IPS-15b (cell line): ENCODE measurements at regions not wholly inside any gene's neighbourhood (a gene's known extent, or its start where the extent isn't known, plus 50 kb on each side); places are given as distances from the start of the nearest gene placed in this dataset.
A peak's percentile ranks its signal among the peaks of the same experiment; 100 is the strongest.
"Not testable (repeated sequence)": the region's sequence is repeated elsewhere in the genome, so short reads cannot be mapped to it uniquely, and the experiment has no call there.

ENCODE experiments used
- H3K27me3 ChIP-seq: one replicate; pipeline ENCODE4 v1.6.1; 2013; ENCODE audit warnings: low read length; ENCODE audit not compliant: control insufficient read depth, insufficient read depth
- H3K36me3 ChIP-seq: one replicate; pipeline ENCODE4 v1.6.1; 2013; ENCODE audit warnings: low read length; ENCODE audit not compliant: control insufficient read depth, insufficient read depth
- H3K4me1 ChIP-seq: one replicate; pipeline ENCODE4 v1.6.1; 2013; ENCODE audit warnings: mild to moderate bottlenecking, low read length; ENCODE audit not compliant: control insufficient read depth, insufficient read depth
- H3K4me3 ChIP-seq: one replicate; pipeline ENCODE4 v1.5.1; 2013; ENCODE audit warnings: low read depth, low read length
- H3K9ac ChIP-seq: one replicate; pipeline ENCODE4 v1.6.1; 2013; ENCODE audit warnings: low read depth, mild to moderate bottlenecking, low read length
- H3K9me3 ChIP-seq: one replicate; pipeline ENCODE4 v1.6.1; 2013; ENCODE audit warnings: mild to moderate bottlenecking, low read length; ENCODE audit not compliant: control insufficient read depth, insufficient read depth

DNA sequence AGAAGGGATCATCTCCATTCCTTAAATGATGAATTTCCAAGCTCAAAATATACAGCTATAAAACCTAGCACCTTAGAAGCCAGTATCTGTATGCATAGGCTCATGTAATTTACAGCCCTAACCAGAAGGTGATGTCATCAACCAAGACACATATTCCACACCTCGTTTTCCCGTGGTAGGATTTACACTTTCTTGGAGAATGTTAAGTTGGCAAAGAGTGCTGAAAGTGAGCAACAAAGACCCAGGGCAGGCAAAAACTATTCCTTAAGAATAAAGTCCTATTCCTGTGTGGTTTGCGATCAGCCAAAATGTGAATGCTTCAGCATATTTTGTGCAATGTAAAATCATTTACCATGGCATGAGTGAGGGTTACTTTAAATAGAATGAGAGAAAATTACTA, 247.1 kb downstream of the OSR1 start:
- H3K36me3 ChIP-seq, result no peaks in the 10 kb centered on the region
- H3K4me3 ChIP-seq, result no peak overlapping the region
- H3K4me1 ChIP-seq, result no peaks in the 10 kb centered on the region
- H3K27me3 ChIP-seq, result no peaks in the 10 kb centered on the region
- no peak overlapping the region for H3K9ac ChIP-seq
- no peaks in the 10 kb centered on the region for H3K9me3 ChIP-seq

DNA sequence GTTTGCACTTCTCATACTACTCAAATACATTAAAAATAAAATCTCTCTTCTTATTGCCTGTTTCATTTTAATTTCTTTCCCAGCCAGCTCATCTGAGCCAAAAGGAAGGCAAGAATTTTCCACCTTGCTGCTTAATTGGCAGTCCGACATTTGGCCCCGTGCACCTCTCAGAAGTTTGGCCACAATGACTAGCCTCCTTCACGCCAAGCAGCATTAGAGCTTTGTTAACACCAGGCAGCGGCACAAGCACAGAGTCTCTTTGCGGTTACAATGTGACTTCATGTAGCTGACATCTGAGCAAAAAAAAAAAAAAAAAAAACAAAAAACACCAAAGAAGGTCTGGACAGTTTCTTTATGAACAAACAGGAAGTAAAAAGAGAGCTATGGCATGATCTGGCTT, 248.9 kb downstream of the OSR1 start:
- no peaks in the 10 kb centered on the region for H3K36me3 ChIP-seq
- H3K27me3 ChIP-seq, result no peaks in the 10 kb centered on the region
- no peaks in the 10 kb centered on the region for H3K4me1 ChIP-seq
- H3K9me3 ChIP-seq, result no peaks in the 10 kb centered on the region
- H3K4me3 ChIP-seq, result no peak overlapping the region
- H3K9ac ChIP-seq, result no peak overlapping the region

DNA sequence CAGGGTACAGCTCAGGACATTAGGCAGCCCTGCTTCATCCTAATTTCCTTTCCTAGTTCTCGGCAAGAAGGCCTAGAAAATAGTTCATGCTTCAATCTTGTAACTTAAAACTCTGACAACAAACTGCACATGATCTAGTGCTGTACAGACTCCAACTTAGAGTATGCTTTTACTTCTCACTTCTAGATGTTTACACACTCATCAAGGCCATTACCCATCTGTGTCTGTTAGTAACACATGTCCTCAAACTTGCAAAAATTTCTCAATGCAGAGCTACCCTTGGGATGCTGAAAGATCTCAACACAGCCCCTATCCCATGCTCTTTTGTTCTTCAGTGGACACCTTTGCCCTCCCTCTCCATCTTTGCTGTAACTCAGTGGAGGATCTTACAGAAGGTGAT, 252.0 kb downstream of the OSR1 start:
- H3K27me3 ChIP-seq, result no peaks in the 10 kb centered on the region
- no peak overlapping the region for H3K4me3 ChIP-seq
- H3K4me1 ChIP-seq, result no peaks in the 10 kb centered on the region
- H3K9me3 ChIP-seq, result no peaks in the 10 kb centered on the region
- H3K36me3 ChIP-seq, result no peaks in the 10 kb centered on the region
- no peak overlapping the region for H3K9ac ChIP-seq

DNA sequence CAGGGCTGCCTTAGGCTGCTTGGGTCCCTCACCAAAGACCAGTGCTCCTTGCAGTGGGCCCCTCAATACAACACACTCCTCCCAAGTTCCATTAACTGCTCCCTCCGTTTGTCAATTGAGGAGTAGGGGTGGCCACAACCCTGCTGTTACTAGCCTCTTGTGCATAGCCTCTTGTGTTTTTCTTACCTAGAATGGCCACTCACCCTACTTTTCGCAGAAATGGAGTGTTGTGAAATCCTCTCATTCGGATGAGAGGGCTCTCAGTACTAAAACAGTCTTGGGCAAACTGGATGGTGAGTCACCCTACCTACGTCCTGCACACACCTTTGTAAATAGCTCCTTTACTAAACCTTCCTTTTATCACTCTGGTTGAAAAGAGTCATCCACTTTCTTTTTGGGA, 253.9 kb downstream of the OSR1 start:
- Histone ChIP-seq H3K27me3 (no peaks in the 10 kb centered on the region), H3K9me3 (no peaks in the 10 kb centered on the region), H3K4me3 (no peak overlapping the region), H3K36me3 (no peaks in the 10 kb centered on the region), H3K9ac (no peak overlapping the region), H3K4me1 (no peaks in the 10 kb centered on the region)

DNA sequence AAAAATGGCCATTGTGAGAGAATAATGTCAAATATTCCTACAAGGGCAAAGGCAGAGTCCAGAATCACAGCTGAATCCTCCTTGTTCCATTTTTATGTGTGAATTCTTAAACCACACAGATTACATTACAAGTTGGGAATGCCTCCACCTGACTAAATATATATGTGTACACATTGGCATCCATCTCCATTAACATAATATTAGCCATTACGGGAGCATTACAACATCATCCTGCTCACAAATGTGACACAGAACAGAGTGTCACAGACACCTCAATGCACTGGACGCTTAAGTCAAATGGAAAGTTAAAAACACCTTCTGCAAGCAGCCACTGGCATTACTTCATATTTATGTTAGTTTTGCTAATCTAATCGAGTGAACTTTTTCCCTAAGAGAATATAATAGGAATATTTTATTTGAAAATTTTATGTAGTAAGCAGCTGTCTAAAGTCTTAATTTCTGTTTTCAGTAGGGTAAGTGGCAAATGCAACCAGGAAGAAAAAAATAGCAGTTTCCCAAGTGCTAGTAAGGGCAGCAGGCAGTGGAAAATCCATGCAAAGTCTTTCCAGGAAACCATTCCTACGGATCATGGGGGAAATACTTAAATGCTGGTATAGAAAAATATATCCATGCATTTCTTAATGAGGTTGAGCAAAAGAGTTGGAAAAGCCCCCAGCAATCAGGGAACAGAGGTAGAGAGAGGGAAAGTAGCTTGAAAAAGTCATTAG, 255.6 kb downstream of the OSR1 start:
- Histone ChIP-seq H3K4me1 (no peaks in the 10 kb centered on the region), H3K9ac (no peak overlapping the region), H3K9me3 (no peaks in the 10 kb centered on the region), H3K36me3 (no peaks in the 10 kb centered on the region), H3K4me3 (no peak overlapping the region), H3K27me3 (no peaks in the 10 kb centered on the region)

DNA sequence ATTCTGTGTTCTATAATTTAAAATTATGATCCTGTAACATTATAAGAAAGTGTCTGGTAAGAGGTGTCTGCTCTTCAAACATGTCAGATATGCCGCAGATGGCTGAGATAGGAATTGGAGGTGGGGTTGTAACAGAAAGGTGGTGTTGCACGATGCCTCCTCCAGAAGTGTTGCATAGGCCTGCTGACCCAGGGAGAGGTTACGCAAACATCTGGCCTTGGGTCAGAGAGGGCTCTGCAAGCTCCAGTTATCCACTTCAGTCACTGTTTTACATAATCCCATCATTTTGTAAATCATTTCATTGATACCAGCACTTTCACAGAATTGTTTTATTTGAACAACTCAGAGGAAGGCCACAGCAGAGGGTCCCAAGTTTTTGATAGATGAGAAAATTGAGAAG, 256.5 kb downstream of the OSR1 start:
- Histone ChIP-seq H3K4me1 (no peaks in the 10 kb centered on the region), H3K36me3 (no peaks in the 10 kb centered on the region), H3K27me3 (no peaks in the 10 kb centered on the region), H3K9me3 (no peaks in the 10 kb centered on the region), H3K9ac (no peak overlapping the region), H3K4me3 (no peak overlapping the region)

DNA sequence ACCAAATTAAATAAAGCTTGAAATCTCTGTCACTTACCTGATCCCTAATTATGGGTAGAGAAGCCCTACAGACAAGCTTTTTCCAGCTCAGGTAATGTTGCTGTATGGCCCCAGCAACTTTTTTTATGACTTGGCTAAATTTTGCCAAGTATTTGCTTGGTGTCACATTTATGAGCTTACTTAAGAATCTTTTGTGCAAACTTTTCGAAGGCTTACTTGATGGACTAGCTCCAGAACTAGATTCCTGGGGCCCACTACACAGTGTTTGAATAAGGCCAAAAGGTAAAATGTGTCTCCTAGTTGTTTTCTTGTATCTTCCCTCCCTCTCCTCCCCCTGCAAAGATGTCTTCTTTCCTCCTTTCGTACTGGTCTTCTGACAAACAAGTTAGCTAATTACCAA, 257.9 kb downstream of the OSR1 start:
- Histone ChIP-seq H3K27me3 (no peaks in the 10 kb centered on the region), H3K4me1 (no peaks in the 10 kb centered on the region), H3K9me3 (no peaks in the 10 kb centered on the region), H3K4me3 (no peak overlapping the region), H3K9ac (no peak overlapping the region), H3K36me3 (no peaks in the 10 kb centered on the region)

DNA sequence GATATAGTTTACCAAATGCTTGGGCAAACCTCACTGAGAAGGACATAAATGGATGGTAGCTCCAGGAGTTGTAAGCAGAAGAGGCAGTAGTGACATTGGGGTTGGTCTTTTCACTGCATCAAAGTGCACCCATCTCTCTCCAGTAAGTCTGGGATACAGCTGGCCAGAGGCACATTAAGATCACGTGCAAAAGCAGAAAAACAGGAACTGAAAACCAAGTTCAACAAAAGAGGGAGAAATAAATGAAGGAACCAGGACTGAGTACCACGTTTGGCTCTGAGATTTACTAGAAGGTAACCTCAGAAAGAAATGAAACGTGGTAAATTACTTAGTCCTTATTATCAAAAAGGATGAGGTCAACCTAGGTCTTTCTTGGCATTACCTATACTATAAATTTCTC, 259.2 kb downstream of the OSR1 start:
- no peak overlapping the region for H3K9ac ChIP-seq
- no peaks in the 10 kb centered on the region for H3K4me1 ChIP-seq
- no peak overlapping the region for H3K4me3 ChIP-seq
- H3K27me3 ChIP-seq, result no peaks in the 10 kb centered on the region
- H3K9me3 ChIP-seq, result no peaks in the 10 kb centered on the region
- H3K36me3 ChIP-seq, result no peaks in the 10 kb centered on the region

DNA sequence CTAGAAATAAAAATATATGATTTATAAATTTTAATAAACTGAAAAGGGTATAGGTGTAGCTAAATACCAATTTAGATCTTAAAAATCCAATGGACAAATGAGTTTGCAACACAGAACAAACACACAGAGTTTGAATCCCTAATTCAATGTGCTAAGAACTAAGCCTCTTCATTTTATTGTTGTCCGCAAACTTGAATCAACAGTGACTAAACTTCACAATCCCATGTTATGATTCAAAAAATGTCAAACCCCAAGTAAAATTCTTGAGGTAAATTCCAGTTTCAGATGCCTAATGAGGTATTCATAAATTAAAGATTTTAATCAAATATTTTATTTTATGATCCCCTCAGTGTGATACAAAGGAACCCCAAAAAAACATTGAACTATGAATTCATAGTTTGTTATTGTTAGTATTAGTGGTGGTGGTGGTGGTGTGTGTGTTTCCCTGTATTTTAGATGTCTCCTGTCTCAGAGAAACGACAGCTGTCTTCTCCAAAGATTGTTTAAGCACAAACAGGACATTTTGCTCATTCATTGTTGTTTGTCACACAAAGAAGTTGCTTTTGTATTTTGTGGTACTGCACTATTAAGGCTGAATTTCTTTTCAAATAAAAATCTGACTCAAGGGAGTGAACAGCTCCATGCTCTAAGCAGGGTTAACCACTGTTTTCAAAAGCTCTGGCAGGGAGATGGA, 259.8 kb downstream of the OSR1 start:
- Histone ChIP-seq H3K9ac (no peak overlapping the region), H3K36me3 (no peaks in the 10 kb centered on the region), H3K4me3 (no peak overlapping the region), H3K9me3 (no peaks in the 10 kb centered on the region), H3K4me1 (no peaks in the 10 kb centered on the region), H3K27me3 (no peaks in the 10 kb centered on the region)

DNA sequence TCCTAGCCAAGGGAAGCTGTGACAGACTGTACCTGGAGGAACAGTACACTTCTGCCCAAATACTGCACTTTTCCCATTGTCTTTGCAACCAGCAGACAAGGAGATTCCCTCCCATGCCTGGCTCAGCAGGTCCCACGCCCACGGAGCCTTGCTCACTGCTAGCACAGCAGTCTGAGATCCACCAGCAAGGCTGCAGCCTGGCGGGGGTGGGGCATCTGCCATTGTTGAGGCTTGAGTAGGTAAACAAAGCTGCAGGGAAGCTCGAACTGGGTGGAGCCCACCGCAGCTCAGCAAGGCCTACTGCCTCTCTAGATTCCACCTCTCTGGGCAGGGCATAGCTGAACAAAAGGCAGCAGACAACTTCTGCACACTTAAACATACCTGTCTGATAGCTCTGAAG, 268.9 kb downstream of the OSR1 start:
- peaks cover 13% of the 10 kb centered on the region for H3K4me1 ChIP-seq
- H3K9ac ChIP-seq, H3K4me3 ChIP-seq, H3K9me3 ChIP-seq, H3K27me3 ChIP-seq, H3K36me3 ChIP-seq: not testable (repeated sequence)

DNA sequence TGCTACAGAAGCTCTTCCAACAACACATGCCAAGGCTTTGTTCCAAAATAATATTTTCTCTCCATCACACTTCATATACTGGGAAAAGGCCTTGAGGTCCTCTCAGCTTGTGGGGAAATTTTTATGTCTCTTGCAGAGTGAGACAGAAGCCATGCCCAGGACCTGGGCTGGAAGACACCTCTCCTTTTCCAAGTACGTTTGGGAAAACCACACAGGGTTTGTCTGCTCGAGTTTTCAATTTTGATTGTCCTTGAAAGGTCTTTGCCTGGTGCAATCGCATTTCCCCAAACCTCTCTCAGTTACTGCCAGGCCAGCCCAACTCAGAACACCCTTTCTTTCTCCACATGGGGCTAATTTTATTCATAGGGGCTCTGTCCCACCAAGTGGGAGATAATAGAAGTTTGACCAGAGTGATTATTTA, 272.2 kb downstream of the OSR1 start:
- no peaks in the 10 kb centered on the region for H3K27me3 ChIP-seq
- H3K4me3 ChIP-seq, result no peak overlapping the region
- H3K9ac ChIP-seq, result peak overlapping the region; percentile 1
- peaks cover 13% of the 10 kb centered on the region for H3K4me1 ChIP-seq
- no peaks in the 10 kb centered on the region for H3K9me3 ChIP-seq
- H3K36me3 ChIP-seq, result no peaks in the 10 kb centered on the region

DNA sequence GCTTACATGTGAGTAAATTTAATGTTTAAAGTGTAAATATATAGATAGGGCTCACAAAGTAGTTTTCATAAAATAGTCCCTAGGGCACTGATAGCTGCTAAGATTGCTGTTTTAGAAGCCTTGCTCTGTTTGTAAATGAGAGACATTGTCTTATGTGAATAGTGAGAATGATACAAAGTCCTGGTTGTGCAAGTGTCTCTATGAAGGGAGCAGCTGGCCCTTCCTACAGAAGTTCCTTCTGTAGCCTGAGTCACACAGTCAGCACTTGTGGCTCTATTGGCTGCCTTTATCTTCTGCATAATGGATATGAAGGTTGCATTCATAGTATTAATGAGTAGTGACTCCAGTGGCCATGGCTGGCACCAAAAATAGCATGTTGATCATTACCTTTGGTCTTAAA, 279.7 kb downstream of the OSR1 start:
- Histone ChIP-seq H3K4me3 (no peak overlapping the region), H3K4me1 (peaks cover 4% of the 10 kb centered on the region), H3K9ac (no peak overlapping the region), H3K27me3 (no peaks in the 10 kb centered on the region), H3K9me3 (no peaks in the 10 kb centered on the region), H3K36me3 (no peaks in the 10 kb centered on the region)
